HG03520 (cell line): ENCODE measurements at regions not wholly inside any gene's neighbourhood (a gene's known extent, or its start where the extent isn't known, plus 50 kb on each side); places are given as distances from the start of the nearest gene placed in this dataset.
"Not testable (repeated sequence)": the region's sequence is repeated elsewhere in the genome, so short reads cannot be mapped to it uniquely, and the experiment has no call there.

Experiments used
- ATAC-seq: cut with Tn5 transposase; IDR thresholded peaks from one replicate; pipeline ENCODE4 v1.9.1; 2021; ENCODE audit warnings: mild to moderate bottlenecking, moderate library complexity; ENCODE audit not compliant: unreplicated experiment

GRCh38 chr6:134647861-134648260, 302.0 kb downstream of the ALDH8A1 start:
- ATAC-seq: no peak

GRCh38 chr6:134642819-134643218, 307.1 kb downstream of the ALDH8A1 start:
- no peak for ATAC-seq

GRCh38 chr6:134642279-134642678, 307.6 kb downstream of the ALDH8A1 start:
- ATAC-seq: no peak

- ATAC-seq: peak; percentile 63
These were observed 308.9 kb downstream of the ALDH8A1 start for GRCh38 chr6:134640975-134641429.

DNA sequence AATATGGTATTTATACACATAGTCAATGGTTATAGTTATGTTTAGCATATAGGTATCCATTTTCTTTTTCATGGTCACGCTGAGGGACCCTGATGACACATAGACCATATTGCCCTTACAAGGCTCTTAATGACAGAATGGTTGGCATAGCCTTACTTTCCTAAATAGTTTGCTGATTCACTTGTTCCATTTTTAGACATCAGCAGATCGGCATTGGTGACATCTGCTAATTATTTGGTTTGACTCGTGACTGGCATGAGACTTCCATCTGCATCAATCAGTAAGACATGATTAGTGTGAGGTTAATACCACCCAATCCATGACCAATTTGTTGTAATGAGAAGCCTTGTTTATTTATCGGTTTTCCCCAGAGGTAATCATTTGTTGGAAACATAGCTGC, 309.7 kb downstream of the ALDH8A1 start:
- no peak for ATAC-seq

GRCh38 chr6:134637847-134638437, 312.0 kb downstream of the ALDH8A1 start:
- no peak for ATAC-seq

GRCh38 chr6:134637282-134637681, 312.6 kb downstream of the ALDH8A1 start:
- no peak for ATAC-seq

GRCh38 chr6:134636186-134636799, 313.6 kb downstream of the ALDH8A1 start:
- ATAC-seq: peak; percentile 78

- ATAC-seq: no peak
These were observed 314.9 kb downstream of the ALDH8A1 start for GRCh38 chr6:134634966-134635365.

DNA sequence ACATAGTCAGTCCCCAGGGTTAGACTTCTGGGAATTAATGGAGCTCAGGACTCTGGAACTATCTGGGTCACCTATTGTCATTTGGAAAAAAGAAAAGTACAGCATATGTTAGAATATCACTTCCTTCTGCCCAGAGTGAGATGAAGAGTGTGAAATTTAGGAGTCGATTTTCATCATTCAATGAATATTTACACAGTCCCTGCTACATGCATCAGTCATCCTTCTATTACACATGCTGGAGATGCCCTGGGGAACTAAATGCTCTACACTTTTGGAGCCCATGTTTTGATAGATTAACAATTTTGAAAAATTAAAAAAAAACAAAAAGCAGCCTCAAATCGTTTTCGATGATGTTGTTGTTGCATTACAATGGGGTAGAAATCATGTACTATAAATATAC, 315.4 kb downstream of the ALDH8A1 start:
- ATAC-seq: no peak

- ATAC-seq: not testable (repeated sequence)
These were observed 315.3 kb upstream of the SGK1 start for GRCh38 chr6:134632982-134633940.

DNA sequence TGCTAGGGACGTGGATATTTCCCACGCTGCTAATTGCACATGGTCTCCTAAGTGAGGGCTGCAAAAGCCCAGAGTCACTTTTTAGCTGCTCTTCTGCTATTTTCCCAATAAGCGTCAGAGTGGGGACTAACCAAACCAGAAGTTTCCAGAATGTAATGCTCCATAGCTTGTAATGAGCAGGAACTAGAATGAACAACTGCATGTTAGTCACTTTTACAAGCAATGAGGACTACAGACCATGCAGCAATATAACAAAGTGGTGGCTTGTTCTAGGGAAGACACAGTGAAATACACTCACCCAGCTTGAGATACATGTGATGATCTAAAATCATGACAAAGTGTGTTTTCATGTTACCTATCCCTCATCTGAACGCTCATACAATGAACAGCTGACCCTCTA, 314.1 kb upstream of the SGK1 start:
- no peak for ATAC-seq

- no peak for ATAC-seq
These were observed 313.5 kb upstream of the SGK1 start for GRCh38 chr6:134631398-134631924.

- ATAC-seq: no peak
These were observed 312.7 kb upstream of the SGK1 start for GRCh38 chr6:134630508-134631121.

DNA sequence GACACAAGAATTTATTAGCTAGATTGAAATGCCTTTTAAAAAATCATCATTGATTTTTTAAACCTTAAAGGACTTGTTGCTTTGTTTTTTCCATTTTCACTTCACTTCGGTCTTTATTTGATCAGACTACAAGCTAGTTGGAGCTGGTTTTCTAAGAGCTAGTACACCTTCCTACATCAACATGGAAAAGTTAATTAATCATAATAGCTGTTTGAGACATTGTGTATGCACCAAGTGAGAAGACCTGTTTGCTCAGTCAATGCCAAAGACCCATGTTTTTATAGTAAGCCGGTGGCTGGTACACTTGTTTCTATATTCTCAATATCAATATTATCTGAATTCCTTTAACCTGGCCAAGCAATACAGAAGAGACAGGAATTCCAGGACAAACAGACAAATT, 310.2 kb upstream of the SGK1 start:
- ATAC-seq: no peak

DNA sequence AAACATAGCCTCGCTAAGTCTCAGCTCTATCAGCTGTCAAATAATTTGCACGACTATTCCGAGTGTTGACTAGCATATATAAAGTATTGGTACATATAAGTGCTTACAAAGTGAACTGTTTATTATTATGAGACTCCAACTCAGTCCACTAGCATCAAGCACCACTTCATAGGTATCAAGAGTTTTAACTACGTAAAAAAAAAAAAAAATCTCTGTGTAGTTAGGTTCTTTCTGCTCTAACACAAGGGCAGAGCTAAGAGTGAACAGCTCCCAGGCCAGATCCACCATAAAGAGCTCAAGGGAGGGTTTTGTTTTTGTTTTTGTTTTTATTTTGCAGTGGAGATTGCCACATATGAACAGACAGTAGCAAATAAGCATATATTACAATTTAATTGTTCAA, 309.8 kb upstream of the SGK1 start:
- ATAC-seq: no peak

- ATAC-seq: no peak
These were observed 308.7 kb upstream of the SGK1 start for GRCh38 chr6:134626589-134626988.

- no peak for ATAC-seq
These were observed 308.2 kb upstream of the SGK1 start for GRCh38 chr6:134626086-134626485.

GRCh38 chr6:134624781-134625180, 306.9 kb upstream of the SGK1 start:
- no peak for ATAC-seq

DNA sequence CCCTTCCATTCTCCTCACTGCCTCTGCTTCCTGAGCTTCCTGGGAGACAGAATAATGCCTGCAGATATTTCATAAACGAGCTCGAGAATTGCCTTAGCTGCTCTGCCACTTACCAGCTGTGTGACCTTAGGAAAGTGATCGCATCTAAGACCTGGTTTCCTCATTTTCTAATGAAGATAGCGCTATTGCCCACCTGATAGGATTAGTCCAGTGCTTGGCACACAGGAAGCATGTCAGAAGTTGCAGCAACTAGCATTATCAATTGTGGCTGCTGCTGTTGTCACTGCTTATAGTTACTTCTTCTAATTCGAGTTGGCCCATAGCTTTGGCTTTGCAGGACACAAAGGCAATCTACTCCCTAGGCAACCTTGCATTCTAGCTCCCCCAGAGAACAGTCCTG, 305.5 kb upstream of the SGK1 start:
- no peak for ATAC-seq
